Esophagus muscularis mucosa (tissue), 4 donors: ENCODE measurements at regions not wholly inside any gene's neighbourhood (a gene's known extent, or its start where the extent isn't known, plus 50 kb on each side); places are given as distances from the start of the nearest gene placed in this dataset.

Source experiments
- DNase-seq: peaks from one replicate; pipeline ENCODE4 v3.0.0-alpha.2; 2017; ENCODE audit errors: extremely low spot score
- H3K27ac ChIP-seq, 4 donors: fragments of 200-600 bp; sonication (generic); replicated peaks in 1 of 4; 1 replicate in 3 of 4; 2 replicates in 1 of 4; pipeline ENCODE4 v1.5.1; 2016 to 2019; ENCODE audit warnings: mild to moderate bottlenecking in 1 of 4
- H3K27me3 ChIP-seq, 4 donors: fragments of 200-600 bp; sonication (generic); one replicate each; pipeline versions ENCODE4 v1.5.1 to v1.6.0; 2016 to 2019
- H3K36me3 ChIP-seq, 4 donors: fragments of 200-600 bp; sonication (generic); one replicate each; pipeline ENCODE4 v1.5.1; 2016 to 2019
- H3K4me1 ChIP-seq, 4 donors: fragments of 200-600 bp; sonication (generic); one replicate each; pipeline ENCODE4 v1.5.1; 2016 to 2019
- H3K4me3 ChIP-seq, 4 donors: fragments of 200-600 bp; sonication (generic); 1 replicate in 2 of 4; 2 replicates in 2 of 4; pipeline ENCODE4 v1.5.1; 2016 to 2019; ENCODE audit warnings: mild to moderate bottlenecking in 4 of 4, moderate library complexity in 1 of 4
- H3K9me3 ChIP-seq, 4 donors: fragments of 200-600 bp; sonication (generic); 1 replicate in 3 of 4; 2 replicates in 1 of 4; pipeline ENCODE4 v1.5.1; 2016 to 2019
- CTCF ChIP-seq, 3 experiments: fragments of 200-600 bp in 2 of 3; fragments of 450-650 bp in 1 of 3; sonication (generic) in 2 of 3; IDR thresholded peaks; one replicate each; pipeline ENCODE4 v1.5.1; 2017 to 2019; ENCODE audit warnings: antibody characterized with exemption in 3 of 3, mild to moderate bottlenecking in 2 of 3, moderate library complexity in 1 of 3
- EP300 ChIP-seq: sonication (generic); formaldehyde crosslinking; IDR thresholded peaks from one replicate; pipeline ENCODE4 v1.6.1; 2017; ENCODE audit warnings: antibody characterized with exemption
- POLR2A ChIP-seq: fragments of 450-650 bp; IDR thresholded peaks from one replicate; pipeline ENCODE4 v1.6.1; 2017; ENCODE audit warnings: antibody characterized with exemption, moderate library complexity, mild to moderate bottlenecking, low read depth
- POLR2AphosphoS5 ChIP-seq, 2 donors: sonication (generic); formaldehyde crosslinking; IDR thresholded peaks; one replicate each; pipeline ENCODE4 v1.6.1; 2017; ENCODE audit warnings: antibody characterized with exemption in 2 of 2
- WGBS: methylation state at CpG from one replicate; pipeline ENCODE4 v1.1.5; 2018; 5-methylcytosine and 5-hydroxymethylcytosine counted together
- intact Hi-C: fragments of 100-400 bp; cut with DNase I; formaldehyde crosslinking; loops from one replicate; pipeline ENCODE4 v1.15.1; 2023

GRCh38 chr5:18375641-18376040 is 741.4 kb downstream of the TAF11L14 start:
- H3K4me1 ChIP-seq = no peaks in the 10 kb centered on the region
- H3K27me3 ChIP-seq = no peaks in the 10 kb centered on the region
- intact Hi-C loops = no loop called here
- WGBS = 34% methylated on average over 2 of the region's 2 CpGs
- H3K9me3 ChIP-seq = no peaks in the 10 kb centered on the region
- no peak for DNase-seq
- no peak for TF ChIP-seq EP300
- no peak for TF ChIP-seq CTCF (IDR thresholded peaks at IDR 0.05)
- TF ChIP-seq POLR2AphosphoS5 (IDR thresholded peaks at IDR 0.05) = no peak
- no peak for TF ChIP-seq POLR2A
- no peak overlapping the region for H3K4me3 ChIP-seq
- H3K36me3 ChIP-seq = no peaks in the 10 kb centered on the region
- no peak overlapping the region for H3K27ac ChIP-seq

- no peak overlapping the region for H3K4me3 ChIP-seq
- DNase-seq = no peak
- H3K27me3 ChIP-seq = no peaks in the 10 kb centered on the region
- intact Hi-C loops = no loop called here
- 71% methylated on average over 2 of the region's 2 CpGs for WGBS
- H3K27ac ChIP-seq = no peak overlapping the region
- H3K4me1 ChIP-seq = no peaks in the 10 kb centered on the region
- H3K36me3 ChIP-seq = no peaks in the 10 kb centered on the region
- H3K9me3 ChIP-seq = no peaks in the 10 kb centered on the region
- no peak for TF ChIP-seq EP300
- TF ChIP-seq POLR2A = no peak
- TF ChIP-seq CTCF (IDR thresholded peaks at IDR 0.05) = no peak
- no peak for TF ChIP-seq POLR2AphosphoS5 (IDR thresholded peaks at IDR 0.05)
Measured at GRCh38 chr5:18378066-18378465, 743.8 kb downstream of the TAF11L14 start.

- Histone ChIP-seq H3K4me3 (no peak overlapping the region), H3K27ac (no peak overlapping the region), H3K27me3 (no peaks in the 10 kb centered on the region), H3K36me3 (no peaks in the 10 kb centered on the region), H3K9me3 (no peaks in the 10 kb centered on the region), H3K4me1 (no peaks in the 10 kb centered on the region)
- WGBS = 0% methylated on average over 1 of the region's 1 CpG
- DNase-seq = no peak
- intact Hi-C loops = no loop called here
- TF ChIP-seq EP300 (no peak), POLR2AphosphoS5 (IDR thresholded peaks at IDR 0.05) (no peak), CTCF (IDR thresholded peaks at IDR 0.05) (no peak), POLR2A (no peak)
Measured at GRCh38 chr5:18379189-18379588, 744.9 kb downstream of the TAF11L14 start.

- no peaks in the 10 kb centered on the region for H3K4me1 ChIP-seq
- 71% methylated on average over 2 of the region's 2 CpGs for WGBS
- DNase-seq = no peak
- TF ChIP-seq CTCF (IDR thresholded peaks at IDR 0.05) (no peak), POLR2AphosphoS5 (IDR thresholded peaks at IDR 0.05) (no peak), POLR2A (no peak)
- H3K4me3 ChIP-seq = no peak overlapping the region
- no peaks in the 10 kb centered on the region for H3K36me3 ChIP-seq
- H3K27ac ChIP-seq = no peak overlapping the region
- intact Hi-C loops = no loop called here
- no peaks in the 10 kb centered on the region for H3K9me3 ChIP-seq
- no peaks in the 10 kb centered on the region for H3K27me3 ChIP-seq
Measured at GRCh38 chr5:18380729-18381362, 746.6 kb downstream of the TAF11L14 start.
